NCI-H2107 (cell line): ENCODE measurements at regions not wholly inside any gene's neighbourhood (a gene's known extent, or its start where the extent isn't known, plus 50 kb on each side); places are given as distances from the start of the nearest gene placed in this dataset.

Source experiments
- DNase-seq: peaks from one replicate; lab custom pipeline; 2025; lab: John Stamatoyannopoulos, UW

- DNase-seq, result no peak
Observed at GRCh38 chr2:66691031-66691965, 256.4 kb downstream of the MEIS1 start.

- no peak for DNase-seq
Observed at GRCh38 chr2:66692521-66693054, 257.7 kb downstream of the MEIS1 start.

GRCh38 chr2:66693076-66693965 lies 258.4 kb downstream of the MEIS1 start:
- DNase-seq, result no peak

GRCh38 chr2:66694087-66694860 lies 259.3 kb downstream of the MEIS1 start:
- DNase-seq, result no peak

GRCh38 chr2:66695226-66695735 lies 260.4 kb downstream of the MEIS1 start:
- no peak for DNase-seq

- DNase-seq, result no peak
Observed at GRCh38 chr2:66696374-66696773, 261.4 kb downstream of the MEIS1 start.

GRCh38 chr2:66696886-66697285 lies 262.0 kb downstream of the MEIS1 start:
- DNase-seq, result no peak

- DNase-seq, result no peak
Observed at GRCh38 chr2:66697366-66697765, 262.4 kb downstream of the MEIS1 start.

- DNase-seq, result no peak
Observed at GRCh38 chr2:66698091-66698490, 263.2 kb downstream of the MEIS1 start.

GRCh38 chr2:66698576-66699239 lies 263.8 kb downstream of the MEIS1 start:
- no peak for DNase-seq

- no peak for DNase-seq
Observed at GRCh38 chr2:66699416-66699792, 264.5 kb downstream of the MEIS1 start.

- DNase-seq, result no peak
Observed at GRCh38 chr2:66699793-66700676, 265.1 kb downstream of the MEIS1 start.

- DNase-seq, result no peak
Observed at GRCh38 chr2:66700677-66701066, 265.7 kb downstream of the MEIS1 start.

- no peak for DNase-seq
Observed at GRCh38 chr2:66701251-66701650, 266.3 kb downstream of the MEIS1 start.

GRCh38 chr2:66701656-66702055 lies 266.7 kb downstream of the MEIS1 start:
- no peak for DNase-seq

GRCh38 chr2:66702301-66702700 lies 267.4 kb downstream of the MEIS1 start:
- no peak for DNase-seq

GRCh38 chr2:66704786-66705185 lies 269.9 kb downstream of the MEIS1 start:
- no peak for DNase-seq

GRCh38 chr2:66714610-66715009 lies 279.7 kb downstream of the MEIS1 start:
- DNase-seq, result no peak

GRCh38 chr2:66717218-66717905 lies 282.4 kb downstream of the MEIS1 start:
- DNase-seq, result no peak
